ENCODE measurements at regions not wholly inside any gene's neighbourhood (a gene's known extent, or its start where the extent isn't known, plus 50 kb on each side); places are given as distances from the start of the nearest gene placed in this dataset.
A peak's percentile ranks its signal among the peaks of the same experiment; 100 is the strongest.
"Not testable (repeated sequence)": the region's sequence is repeated elsewhere in the genome, so short reads cannot be mapped to it uniquely, and the experiment has no call there.

DNA sequence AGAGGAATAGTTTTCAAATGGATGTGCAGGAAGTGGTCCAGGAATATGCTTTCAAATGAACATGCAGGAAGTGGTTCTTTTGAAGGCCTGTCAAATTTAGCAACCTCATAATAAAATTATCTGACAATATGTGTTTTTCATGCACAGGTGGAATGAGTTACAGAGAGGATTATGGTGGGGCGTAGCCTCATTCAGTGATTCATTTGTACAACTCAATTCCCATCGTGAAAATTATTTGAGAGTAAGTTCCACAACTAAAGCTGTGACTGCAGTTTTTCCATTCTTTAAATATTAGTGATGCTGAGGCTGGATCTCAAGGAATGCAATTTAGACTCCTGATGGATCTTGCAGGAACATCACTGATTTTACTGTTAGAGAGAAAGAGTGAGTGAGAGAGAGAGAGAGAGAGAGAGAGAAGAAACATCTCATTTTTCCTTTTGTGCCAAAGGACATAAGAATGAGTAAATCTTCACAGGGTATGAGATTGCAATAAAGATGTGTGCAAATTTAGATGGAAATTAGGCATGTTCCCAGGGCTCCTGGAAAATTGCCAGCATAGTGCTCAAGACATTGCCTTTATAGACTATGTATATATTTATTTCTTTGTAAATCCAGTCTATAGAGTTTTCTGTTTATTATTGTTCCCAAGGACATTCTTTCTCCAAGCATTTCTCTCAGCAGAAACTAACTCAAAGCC, 394.9 kb upstream of the ZEB2 start:
- no peak for DNase-seq

DNA sequence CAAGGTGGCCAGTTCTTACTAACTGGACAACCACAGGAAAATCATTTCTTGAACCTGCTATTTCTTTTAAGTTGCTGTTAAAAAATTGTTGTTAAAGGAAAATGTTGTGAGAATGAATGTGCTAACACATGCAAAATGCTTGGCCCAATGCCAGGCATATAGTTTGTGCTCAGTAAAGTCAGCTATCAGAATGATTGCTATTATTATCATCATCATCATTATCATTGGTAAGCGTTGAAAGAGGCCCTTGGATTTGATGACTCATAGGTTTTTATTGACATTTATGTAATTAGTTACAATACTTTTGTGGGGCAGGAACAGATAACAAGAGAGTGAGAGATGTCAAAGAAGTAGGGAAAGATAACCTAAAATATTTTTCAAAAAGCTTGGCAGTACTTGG, 394.2 kb upstream of the ZEB2 start:
- DNase-seq = no peak

DNA sequence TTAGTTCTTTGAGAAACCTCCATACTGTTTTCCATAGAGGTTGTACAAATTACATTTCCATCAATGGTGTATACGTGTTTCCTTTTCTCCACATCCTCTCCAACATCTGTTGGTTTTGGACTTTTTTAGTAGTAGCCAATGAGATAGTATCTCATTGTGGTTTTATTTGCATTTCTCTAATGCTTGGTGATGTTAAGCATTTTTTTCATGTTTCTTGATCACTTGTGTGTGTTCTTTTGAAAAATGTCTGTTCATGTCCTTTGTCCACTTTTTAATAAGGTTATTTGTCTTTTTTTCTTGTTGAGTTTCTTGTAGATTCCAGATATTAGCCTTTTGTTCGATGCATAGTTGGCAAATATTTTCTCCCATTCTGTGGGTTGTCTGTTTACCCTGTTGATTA, 392.3 kb upstream of the ZEB2 start:
- no peak for DNase-seq

DNA sequence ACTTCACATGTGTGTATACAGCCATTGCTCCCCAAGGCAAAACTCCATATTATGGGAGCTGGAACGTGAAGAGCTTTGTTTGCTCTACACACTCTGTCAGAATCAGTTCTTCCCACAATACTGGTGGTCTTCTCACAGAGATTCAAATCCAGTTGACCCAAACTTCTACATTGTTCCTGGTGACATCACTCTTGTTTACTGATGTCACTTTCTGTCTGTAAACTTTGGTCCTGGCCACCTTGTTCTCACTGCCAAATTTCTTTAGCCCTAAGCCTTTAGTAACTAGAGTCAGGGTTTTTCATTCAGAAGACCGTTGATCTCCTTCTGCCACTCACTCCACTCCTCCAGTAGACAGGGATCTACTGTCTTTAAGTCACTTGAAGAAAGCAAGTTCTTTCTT, 386.0 kb upstream of the ZEB2 start:
- DNase-seq = no peak

DNA sequence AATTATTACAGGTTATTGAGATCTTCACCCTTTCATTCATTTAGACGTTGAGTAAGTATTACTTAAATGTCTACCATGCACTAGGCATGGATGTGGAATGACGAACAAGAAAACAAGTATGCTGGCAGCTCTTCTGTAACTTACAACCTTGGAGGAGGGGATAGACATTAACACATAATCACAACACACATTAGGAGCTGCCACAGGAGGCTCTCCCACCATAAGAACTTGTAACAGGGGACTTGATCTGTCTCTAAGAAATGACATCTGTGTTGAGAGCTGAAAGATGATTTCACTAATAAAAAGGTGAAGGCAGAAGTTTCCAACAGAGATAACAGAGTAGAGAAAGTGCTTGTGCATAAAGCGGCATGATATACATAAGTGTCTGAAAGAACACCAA, 384.7 kb upstream of the ZEB2 start:
- DNase-seq = no peak

DNA sequence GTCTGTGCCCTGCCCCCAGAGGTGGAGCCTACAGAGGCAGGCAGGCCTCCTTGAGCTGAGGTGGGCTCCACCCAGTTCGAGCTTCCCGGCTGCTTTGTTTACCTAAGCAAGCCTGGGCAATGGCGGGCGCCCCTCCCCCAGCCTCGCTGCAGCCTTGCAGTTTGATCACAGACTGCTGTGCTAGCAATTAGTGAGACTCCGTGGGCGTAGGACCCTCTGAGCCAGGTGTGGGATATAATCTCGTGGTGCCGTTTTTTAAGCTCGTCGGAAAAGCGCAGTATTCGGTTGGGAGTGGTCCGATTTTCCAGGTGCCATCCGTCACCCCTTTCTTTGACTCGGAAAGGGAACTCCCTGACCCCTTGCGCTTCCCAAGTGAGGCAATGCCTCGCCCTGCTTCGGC, 383.1 kb upstream of the ZEB2 start:
- DNase-seq = not testable (repeated sequence)

DNA sequence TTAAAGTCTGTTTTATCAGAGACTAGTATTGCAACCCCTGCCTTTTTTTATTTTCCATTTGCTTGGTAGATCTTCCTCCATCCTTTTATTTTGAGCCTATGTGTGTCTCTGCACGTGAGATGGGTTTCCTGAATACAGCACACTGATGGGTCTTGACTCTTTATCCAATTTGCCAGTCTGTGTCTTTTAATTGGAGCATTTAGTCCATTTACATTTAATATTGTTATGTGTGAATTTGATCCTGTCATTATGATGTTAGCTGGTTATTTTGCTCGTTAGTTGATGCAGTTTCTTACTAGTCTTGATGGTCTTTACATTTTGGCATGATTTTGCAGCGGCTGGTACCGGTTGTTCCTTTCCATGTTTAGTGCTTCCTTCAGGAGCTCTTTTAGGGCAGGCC, 381.5 kb upstream of the ZEB2 start:
- not testable (repeated sequence) for DNase-seq

DNA sequence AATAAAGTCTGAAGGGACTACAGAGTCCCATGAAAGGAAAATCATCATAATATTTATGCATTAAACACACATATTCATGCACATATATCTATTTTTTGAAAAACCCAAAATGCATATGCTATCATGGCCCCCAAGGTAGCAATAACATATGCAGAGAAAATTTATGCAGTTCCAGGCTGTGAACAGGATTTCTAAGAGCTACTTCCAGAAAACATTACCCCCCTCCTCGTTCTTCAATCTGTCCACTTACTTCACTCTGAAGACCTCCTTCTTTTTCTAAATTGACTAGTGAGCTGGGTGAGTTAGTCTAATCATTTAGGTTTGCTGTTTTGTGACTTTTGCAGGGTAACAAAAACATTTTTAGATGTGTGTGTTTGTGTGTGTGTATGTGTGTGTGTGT, 376.4 kb upstream of the ZEB2 start:
- no peak for DNase-seq

DNA sequence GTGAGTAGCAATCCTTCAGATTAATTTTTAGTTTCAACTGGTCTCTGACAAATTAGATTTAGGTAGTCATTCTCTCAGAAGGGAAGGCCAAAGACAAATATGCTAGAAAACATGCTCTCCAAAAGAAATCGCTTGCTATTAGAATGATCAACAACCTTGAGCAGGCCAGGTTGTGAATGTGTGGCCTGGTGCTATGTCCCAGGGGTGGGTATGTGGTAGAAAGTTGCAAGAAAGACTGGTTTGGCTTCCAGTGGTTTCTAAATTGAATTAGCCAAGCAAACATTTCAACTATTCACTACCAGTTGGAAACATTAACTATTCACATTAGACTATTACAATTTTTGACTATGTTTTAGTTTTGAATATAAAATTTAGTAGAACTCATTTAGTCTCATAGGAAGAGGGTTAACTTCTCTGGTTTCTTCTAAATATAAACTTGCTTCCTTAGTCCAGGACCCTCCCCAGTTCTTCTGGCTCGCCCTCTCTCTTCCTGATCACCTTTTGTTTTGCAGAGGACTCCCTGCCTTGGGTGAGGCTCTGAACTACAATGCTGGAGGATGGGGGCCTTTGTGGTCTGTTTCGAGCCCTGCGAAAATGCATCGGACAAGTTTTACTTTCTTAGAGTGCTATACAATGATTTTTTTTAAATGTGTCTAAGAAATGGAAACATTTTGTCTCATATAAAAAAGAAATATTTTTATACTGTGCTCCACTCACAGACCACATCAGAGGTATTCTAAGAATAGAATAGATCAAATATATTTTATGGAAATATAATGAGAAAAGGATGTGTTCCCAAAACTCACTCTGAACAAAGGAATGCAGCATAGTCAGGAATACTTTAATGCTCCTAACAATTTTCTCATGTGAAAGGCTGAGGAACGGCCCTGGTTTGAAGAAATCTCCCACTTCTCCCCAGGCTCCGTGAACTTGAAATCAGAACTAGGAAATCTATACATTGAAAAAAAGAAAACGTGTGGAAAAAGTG, 375.0 kb upstream of the ZEB2 start:
- DNase-seq = no peak

DNA sequence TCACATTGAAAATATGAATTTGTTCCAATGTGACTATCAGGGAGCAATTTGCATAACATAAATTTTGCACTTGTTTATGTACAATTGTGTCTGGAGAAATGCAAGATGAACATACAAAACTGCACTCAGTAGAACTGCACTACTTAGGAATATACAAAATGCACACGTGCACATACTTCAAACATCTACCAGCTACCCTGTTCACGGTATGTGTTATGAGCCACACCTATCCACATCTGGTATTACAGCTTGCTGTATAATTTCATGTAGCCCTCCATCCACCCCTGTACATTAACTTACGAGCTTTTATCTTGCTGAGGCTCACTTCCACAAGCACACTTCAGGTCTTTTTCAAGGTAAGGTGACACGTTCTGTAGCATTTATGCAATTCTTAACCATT, 373.5 kb upstream of the ZEB2 start:
- no peak for DNase-seq

DNA sequence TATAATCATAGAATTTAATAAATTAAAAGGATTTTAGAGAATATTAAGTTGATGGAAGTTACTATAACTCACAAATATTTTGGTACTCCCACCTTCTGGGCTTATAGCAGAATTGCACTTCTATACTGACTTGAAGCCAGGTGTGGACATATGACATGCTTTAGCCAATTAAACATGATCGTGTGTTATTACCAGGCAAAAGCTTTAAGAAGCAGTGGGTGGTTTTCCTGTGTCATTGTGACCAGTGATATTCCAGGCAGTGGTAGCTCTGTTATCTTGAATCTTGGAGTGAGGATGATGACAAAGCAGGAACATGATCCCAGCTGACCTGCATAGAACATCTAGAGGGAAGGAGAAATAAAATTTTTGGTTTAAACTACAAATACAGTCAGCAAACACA, 370.9 kb upstream of the ZEB2 start:
- peak in 1 of 2 donors; percentile 21 for DNase-seq

DNA sequence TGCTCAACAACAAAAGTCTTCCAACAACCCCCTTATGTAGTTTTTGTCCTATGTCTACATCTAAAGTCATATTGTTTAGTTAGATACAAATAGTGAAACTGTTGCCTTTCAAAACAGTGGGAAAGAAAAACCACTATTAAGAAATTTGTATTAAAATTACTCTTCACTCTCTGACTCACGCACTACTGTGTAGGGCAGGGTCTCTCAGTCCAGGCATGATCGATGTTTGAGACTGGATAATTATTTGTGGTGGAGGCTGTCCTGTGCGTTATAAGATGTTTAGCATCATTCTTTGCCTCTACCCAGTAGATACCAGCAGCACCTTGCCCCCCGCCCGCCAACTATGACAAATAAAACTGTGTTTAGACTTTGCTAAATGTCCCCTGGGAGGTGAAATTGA, 369.4 kb upstream of the ZEB2 start:
- DNase-seq = no peak

DNA sequence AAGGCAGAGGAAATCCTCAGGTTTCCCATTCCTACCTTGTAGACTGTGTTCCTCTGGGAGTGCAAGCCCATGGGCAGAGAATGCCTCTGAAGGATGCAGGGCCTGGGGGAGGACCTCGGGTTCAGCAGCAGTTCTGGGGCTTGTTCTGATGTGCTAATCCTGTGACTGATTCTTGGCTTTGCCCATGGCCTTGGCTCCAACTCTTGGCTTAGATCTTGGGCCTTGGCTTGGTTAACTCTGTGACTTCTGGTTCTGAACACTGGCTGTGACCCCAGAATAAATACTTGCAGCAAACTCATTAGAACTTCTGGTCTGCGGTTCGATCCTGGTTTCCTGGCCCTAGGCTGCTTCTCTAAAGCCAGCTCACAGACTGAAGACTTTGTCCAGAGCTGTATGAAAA, 366.9 kb upstream of the ZEB2 start:
- DNase-seq = no peak

DNA sequence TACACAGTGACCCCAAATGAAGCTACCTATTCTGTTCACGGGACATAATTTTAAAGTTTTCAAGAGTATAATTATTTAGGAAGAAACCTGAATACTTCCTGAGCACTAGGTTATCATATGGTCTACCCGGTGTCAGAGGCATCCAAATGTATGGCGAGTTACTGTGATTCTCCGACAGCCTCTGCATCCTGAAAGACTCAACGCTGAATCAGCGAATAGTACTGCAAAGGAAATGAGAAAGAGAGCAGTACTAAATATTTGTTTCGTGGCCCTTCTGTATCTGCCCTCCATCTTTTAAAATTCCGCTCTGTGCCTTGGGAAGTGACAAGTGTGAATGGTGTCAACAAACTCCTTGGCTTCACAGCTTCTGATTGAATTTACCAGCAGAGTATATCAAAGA, 358.0 kb upstream of the ZEB2 start:
- DNase-seq = no peak

DNA sequence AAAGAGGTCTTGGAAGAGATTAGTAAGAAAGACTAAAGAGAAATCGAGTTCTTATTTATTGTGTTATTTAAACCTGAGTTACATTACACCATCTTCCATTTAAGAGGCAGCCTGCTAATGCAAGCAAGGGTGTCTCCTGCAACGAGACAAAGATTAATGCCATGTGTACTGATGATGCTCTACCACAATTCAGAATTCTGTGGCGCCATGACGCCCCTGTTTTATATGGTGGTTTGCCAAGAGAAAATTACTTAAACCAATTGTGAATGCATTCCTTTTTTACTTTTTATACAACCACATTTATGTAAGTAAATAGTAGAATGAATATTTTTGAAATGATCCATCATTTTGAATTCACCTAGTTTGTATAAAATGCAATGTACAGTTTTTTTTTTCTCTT, 356.1 kb upstream of the ZEB2 start:
- DNase-seq = no peak

DNA sequence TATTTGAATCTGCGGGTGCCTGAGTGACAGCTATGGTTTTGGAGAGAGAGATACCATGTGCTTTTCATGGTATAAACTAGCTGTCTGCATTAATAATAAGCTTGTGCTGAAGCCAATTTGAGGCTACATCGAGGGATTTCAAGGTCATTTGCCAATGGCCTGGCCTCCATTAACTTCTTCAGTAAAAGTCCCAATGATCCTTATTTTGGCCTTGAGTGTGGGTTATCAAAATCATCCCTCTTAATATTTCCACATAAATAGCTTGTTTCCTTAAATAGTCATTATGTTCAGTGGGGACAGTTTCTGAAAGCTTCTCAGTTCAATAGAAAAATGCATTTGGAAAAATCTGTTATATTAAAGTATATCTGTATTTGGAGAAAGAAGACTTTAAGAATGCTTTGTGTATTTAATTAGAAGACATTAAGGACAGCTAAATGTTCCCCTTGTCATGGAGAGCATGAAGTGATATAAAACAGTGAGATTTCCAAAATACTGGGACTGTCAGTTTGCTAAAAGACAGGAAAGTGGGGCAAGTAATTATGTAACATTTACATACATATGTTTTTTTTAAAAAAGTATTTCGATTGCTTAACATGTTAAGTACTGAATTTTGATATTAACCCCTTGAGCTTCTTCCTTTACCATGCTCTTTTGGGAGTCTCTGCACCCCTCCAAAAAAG, 355.5 kb upstream of the ZEB2 start:
- DNase-seq = no peak

DNA sequence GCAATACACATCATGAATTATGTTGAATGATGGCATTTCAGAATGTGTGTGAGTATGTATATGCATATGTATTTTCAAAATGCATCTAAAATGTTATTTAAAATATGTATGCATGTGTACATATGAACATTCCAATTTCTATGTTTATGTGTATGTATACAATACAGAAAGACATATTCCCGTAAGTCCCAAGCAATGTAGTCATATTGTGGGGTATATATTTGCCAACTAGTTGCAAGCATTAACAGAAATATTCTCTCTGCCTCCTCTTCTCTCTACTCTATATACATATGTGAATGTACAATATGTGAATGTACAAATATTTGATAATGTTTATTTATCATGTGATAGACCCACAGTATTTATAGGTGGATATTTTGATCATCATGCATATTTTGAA, 345.8 kb upstream of the ZEB2 start:
- no peak for DNase-seq

DNA sequence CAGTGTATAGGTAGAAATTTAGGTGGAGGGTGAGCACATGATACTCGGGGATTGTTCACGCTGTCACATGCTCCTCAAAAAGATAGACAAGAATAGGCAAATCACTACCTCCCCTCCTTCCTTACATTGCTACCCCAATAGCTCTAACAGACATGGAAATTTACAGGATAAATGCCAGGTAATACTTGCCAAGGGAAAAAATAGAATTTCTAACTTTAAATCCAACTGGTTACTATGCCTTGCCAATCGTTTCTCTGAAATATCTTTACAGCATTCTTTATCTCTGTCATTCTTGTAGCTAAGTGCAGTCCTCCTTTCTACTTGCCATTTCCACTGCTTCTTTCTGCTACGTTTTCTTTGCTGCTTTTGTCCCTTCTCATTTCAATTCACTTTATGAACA, 339.8 kb upstream of the ZEB2 start:
- DNase-seq = no peak

DNA sequence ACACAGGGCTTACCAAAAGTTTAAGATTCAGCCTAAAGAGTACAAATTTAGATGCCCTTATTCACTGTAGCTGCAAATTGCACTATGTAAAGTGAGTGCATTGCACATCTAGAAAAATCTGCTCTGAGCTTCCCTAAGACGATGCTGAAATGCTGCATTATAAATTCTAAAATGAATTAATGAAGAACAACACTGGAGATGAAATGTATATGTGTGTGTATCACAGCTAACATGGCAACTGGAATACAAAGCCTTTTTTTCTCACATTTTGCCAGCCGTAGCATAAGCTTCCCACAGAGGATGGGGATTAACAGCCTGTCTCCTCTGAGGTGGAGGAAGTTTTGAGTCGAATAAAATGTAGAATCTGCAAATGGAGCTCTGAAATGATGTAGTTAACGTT, 338.3 kb upstream of the ZEB2 start:
- DNase-seq = no peak

DNA sequence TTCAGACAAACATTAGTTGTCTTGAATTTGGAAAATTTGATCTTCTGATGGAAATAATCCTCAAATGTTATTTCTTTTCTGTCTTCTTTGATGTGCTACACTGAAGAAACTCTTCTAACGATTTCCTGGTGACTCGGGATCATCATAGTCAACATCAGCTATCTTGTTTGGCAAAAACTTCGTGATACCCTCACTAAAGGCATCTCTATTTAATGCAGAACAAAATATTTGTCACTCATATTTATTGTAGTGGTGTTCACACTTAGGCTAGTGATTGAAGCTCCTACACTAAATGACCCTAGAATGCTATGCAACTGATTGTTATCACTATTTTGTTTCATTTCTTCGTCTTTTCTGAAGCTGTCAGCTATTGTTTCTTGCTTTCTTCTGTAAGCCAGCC, 334.7 kb upstream of the ZEB2 start:
- no peak for DNase-seq

DNA sequence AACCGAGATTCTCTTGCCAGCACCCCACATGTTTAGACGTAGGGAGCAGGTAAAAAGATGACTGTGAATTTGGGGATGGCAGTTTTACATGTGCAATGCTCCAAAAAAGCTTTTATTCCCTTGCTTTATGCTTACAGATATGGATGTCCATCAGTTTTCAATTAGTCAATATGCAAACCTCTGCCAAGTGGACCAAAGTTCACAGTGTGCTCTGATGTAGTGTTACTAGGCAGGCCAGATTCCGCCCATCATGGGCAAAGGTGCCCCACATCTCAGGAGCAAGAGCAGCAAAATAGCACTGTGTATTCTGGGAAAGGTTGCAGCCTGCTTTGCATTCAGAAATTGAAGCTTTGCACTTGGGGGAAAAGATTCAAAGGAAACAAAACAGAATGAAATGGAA, 329.7 kb upstream of the ZEB2 start:
- DNase-seq = no peak

DNA sequence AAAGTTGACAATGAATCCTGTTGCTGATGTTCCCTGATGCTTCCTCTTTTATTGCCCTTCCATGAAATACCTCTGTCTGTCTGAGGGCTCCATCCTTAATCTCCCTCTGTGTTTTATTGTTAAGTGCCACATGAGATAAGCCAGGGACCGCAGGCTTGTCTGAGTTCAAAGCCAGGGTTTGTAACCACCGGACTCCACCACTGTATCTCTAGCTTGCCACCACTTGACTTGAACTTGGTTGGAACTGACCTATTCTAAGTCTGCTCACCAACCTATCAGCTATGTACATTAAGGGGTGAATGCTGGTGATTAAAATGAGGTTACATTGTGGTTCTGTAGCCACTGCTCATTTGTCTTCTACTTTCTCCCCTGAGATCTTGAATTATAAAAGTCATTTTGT, 328.5 kb upstream of the ZEB2 start:
- no peak for DNase-seq

DNA sequence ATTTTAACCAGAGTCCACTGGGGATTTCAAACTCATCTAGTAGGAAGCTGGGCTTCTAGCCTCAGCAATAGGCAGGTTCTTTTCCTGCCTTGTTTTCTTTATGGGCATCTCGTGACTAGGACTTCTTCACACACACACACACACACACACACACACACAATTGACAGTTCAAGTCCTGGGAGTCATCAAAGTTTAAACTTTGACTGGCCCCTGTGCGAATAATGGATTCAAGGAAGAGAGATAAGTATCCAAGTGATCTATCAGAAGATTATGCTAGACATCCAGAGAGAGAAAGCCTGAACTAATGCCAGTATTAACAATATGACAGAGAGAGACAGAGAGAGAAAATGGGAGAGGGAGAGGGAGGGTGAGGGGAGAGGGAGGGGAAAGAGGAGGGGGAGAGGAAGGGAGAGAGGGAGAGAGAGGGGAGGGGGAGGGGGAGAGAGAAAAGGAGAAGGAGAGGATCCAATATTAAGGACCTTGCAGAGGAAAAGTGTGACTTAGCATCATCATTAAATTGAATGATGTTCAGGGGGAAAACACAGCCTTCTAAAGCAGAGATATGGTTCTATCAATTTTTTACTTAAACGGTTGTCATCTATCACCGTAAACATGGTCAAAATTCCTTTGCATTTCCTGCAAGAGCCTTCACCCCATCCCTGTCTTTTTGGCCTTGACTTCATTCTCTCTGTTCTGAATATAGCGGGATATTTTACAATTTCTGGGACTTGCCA, 327.6 kb upstream of the ZEB2 start:
- DNase-seq = no peak
